ENCODE measurements at regions not wholly inside any gene's neighbourhood (a gene's known extent, or its start where the extent isn't known, plus 50 kb on each side); places are given as distances from the start of the nearest gene placed in this dataset.

DNA sequence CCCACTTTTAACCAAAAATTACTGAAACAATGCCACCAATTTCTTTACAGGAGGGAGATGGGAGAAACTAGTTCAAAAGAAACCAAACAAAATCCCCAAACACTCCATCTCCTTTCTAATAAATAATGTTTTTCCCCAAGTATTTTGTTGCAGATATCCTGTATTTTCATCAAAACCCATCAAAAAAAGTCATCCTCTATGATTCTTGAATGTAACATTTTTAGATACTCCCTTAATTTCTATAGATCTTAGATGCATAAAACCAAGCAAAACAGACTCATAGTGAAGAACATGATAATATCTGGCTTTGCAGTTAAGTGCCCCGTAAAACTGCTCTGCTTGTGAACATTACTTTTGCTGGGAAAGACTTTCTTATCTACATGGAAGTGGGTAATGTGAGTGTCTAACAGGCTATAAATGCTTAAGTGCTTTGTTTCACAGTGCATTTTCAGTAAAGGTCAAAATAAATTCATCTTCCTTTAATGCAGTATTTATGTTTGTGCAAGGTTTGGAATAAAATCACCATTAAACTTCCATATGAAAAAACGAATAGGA lies 77.3 kb upstream of the TBCA start:
- Histone ChIP-seq H3K27ac (peak overlapping the region; percentile 60), H3K27me3 (replicated peaks) (no peaks in the 10 kb centered on the region), H3K36me3 (replicated peaks) (no peaks in the 10 kb centered on the region), H3K4me3 (ENCODE audit: low read depth, low read length) (no peak overlapping the region)
- TF ChIP-seq, protein P1, sequence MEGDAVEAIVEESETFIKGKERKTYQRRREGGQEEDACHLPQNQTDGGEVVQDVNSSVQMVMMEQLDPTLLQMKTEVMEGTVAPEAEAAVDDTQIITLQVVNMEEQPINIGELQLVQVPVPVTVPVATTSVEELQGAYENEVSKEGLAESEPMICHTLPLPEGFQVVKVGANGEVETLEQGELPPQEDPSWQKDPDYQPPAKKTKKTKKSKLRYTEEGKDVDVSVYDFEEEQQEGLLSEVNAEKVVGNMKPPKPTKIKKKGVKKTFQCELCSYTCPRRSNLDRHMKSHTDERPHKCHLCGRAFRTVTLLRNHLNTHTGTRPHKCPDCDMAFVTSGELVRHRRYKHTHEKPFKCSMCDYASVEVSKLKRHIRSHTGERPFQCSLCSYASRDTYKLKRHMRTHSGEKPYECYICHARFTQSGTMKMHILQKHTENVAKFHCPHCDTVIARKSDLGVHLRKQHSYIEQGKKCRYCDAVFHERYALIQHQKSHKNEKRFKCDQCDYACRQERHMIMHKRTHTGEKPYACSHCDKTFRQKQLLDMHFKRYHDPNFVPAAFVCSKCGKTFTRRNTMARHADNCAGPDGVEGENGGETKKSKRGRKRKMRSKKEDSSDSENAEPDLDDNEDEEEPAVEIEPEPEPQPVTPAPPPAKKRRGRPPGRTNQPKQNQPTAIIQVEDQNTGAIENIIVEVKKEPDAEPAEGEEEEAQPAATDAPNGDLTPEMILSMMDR (IDR thresholded peaks at IDR 0.05; ENCODE audit: low read depth, low read length, missing control alignments), result no peak
- DNase-seq, result no peak
- in situ Hi-C loops (cut with HindIII; ENCODE audit: low pct_ligation_motif_present, low sequenced_read_pairs), result no loop called here

DNA sequence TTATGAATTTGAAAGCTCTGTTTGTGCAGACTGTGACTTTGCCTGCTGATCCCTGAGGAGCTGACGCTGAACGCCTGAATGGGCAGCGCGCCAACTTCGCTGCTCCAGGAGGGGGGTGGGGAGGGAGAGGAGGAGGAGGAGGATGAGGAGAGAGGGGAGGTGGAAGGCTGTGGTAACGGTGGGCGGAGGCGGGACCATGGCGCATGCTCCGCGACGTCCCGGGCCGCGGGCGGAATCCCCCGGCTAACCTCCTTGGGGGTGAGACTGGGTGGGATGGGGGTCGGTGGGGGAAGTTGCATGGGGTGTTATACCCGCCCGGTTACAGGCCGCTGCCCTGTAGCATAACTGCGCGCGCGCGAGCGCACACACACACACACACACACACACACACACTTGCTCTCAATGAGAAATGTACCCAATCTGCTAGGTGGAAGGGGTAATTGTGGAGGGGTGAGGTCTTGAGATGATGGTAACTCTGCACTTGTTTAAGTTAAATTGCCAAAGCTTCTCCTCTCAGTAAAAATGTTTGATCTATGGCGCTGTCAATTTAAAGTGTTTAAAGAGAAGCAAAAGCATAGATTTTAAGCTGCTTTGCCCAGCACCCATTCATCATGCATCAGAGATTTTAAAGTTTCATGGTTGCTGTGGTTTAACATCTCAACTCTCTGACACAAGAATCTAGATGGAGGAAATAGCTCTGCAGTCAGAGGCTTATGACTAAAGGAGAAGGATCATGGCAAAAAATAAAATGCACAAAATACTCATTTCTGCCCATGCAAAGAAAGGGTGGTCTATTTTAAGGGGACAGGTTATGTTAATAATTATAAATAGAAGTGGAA lies 76.6 kb upstream of the TBCA start:
- no peaks in the 10 kb centered on the region for H3K27me3 ChIP-seq (replicated peaks)
- H3K36me3 ChIP-seq (replicated peaks), result no peaks in the 10 kb centered on the region
- DNase-seq, result peak; percentile 69
- in situ Hi-C loops (cut with HindIII; ENCODE audit: low pct_ligation_motif_present, low sequenced_read_pairs), result no loop called here
- TF ChIP-seq, protein P1 (IDR thresholded peaks at IDR 0.05; ENCODE audit: low read depth, low read length, missing control alignments), result no peak
- peak overlapping the region; percentile 73 for H3K4me3 ChIP-seq (ENCODE audit: low read depth, low read length)
- H3K27ac ChIP-seq, result peak overlapping the region; percentile 60

DNA sequence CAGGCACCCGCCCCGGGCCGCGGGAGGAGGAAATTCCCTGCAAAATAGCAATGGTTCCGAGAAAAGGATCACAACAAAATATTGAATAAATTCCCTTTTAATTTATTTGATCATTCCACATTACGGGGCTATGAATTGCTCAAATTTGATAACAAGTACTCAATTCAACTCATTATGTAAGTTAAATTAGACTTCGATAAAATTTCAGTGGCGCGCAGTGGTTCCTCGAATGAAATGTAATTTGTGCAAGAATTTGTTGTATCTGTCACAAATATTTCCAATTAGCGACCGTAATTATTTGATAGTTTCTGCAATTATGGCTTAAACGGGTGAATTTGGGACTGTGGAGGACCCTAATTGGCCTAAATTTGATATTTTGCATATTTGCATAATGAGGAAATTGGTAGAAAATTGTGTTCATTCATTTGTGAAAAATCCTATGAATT lies 76.0 kb upstream of the TBCA start:
- H3K27ac ChIP-seq, result peak overlapping the region; percentile 60

DNA sequence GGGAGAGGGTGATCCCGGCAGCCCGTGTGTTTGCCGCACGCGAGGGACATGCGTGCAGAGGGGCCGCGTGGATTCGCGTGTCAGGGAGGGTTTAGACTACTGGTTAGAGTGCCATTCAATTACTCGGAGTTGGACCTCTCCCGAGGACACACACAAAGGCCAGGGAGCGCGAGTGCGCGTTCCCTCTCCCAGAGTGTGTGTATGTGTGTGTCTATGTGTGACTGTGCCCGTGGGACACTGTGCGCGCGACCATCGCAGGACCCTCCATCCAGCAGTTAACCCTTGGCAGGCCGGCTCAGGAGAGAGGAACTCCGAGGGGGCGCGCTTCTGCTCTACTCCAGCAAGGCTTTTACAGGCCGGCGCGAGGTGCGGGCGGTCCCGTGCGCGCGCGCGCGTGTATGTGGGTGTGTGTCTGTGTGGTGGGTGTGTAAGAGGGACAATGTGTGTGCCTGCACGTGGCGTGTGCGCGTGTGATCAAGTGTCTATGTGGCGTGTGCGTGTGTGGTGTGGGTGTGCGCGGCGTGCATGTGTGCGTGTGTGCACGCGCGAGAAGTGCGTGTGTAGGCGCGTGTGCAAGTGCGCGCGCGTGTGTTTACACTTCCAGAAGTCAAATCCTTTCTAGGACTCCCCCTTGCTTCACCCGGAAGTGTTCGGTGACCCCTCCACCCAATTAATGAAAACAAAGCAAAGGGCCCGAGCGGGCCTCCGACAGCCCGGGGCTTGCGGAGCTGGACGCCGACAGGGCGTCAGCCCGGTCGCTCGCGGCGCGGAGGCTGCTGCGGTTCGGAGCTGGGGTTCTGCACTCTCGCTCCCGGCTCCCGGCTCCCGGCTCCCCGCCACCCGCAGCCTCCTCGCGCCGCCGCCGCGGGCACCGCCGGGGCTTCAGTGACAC lies 75.3 kb upstream of the TBCA start:
- DNase-seq, result no peak
- Histone ChIP-seq H3K27me3 (replicated peaks) (no peaks in the 10 kb centered on the region), H3K4me3 (ENCODE audit: low read depth, low read length) (peak overlapping the region; percentile 73), H3K27ac (no peak overlapping the region), H3K36me3 (replicated peaks) (no peaks in the 10 kb centered on the region)
- in situ Hi-C loops (cut with HindIII; ENCODE audit: low pct_ligation_motif_present, low sequenced_read_pairs), result no loop called here
- TF ChIP-seq, protein P1 (IDR thresholded peaks at IDR 0.05; ENCODE audit: low read depth, low read length, missing control alignments), result no peak

More for the DNA sequence above, 76.0 kb upstream of the TBCA start:
- in situ Hi-C loops (cut with HindIII; ENCODE audit: low pct_ligation_motif_present, low sequenced_read_pairs), result no loop called here
- H3K36me3 ChIP-seq (replicated peaks), result no peaks in the 10 kb centered on the region
- H3K4me3 ChIP-seq (ENCODE audit: low read depth, low read length), result peak overlapping the region; percentile 73
- H3K27me3 ChIP-seq (replicated peaks), result no peaks in the 10 kb centered on the region
- no peak for DNase-seq
- TF ChIP-seq, protein P1 (IDR thresholded peaks at IDR 0.05; ENCODE audit: low read depth, low read length, missing control alignments), result no peak

DNA sequence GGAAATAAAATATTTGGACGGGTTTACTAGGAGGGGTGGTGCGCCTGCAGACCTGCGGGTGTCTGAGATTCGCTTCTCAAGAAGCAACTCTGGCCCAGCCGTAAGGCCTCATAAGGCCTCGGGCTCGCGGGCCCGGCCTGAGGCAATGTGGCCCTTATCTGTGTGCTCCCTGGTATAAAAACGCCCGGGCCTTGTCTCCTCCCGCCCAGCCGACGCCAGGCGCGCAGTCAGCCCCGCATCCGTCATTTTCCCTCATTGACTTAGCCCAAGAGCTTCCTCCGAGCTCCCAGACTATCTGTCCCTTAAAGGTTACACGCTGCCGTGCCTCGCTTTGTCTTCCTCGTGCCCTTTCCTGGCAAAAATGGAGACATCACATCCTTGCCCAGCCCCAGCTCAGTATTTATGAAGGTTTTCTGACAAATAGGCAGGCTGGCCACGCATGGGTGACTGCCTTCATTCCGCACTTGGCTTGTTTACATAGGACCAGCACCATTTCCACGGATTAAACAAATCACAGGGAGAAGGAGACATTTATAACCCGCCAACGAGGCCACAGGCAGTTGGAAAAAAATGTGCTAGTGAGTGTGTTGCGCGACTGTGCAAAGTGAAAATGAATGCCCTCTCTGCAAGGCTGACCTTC lies 74.5 kb upstream of the TBCA start:
- in situ Hi-C loops (cut with HindIII; ENCODE audit: low pct_ligation_motif_present, low sequenced_read_pairs), result no loop called here
- no peaks in the 10 kb centered on the region for H3K27me3 ChIP-seq (replicated peaks)
- TF ChIP-seq, protein P1 (IDR thresholded peaks at IDR 0.05; ENCODE audit: low read depth, low read length, missing control alignments), result no peak
- no peaks in the 10 kb centered on the region for H3K36me3 ChIP-seq (replicated peaks)
- no peak overlapping the region for H3K27ac ChIP-seq
- DNase-seq, result no peak
- peak overlapping the region; percentile 73 for H3K4me3 ChIP-seq (ENCODE audit: low read depth, low read length)

Measured in brain microvascular endothelial cell (primary cell).